Breast epithelium (tissue), 3 donors: ENCODE measurements at regions not wholly inside any gene's neighbourhood (a gene's known extent, or its start where the extent isn't known, plus 50 kb on each side); places are given as distances from the start of the nearest gene placed in this dataset.

Experiments
- POLR2A ChIP-seq: fragments of 450-650 bp; IDR thresholded peaks from one replicate; pipeline ENCODE4 v1.6.1; 2016; ENCODE audit warnings: antibody characterized with exemption, mild to moderate bottlenecking, moderate library complexity
- POLR2AphosphoS5 ChIP-seq, 3 donors: sonication (generic); formaldehyde crosslinking; IDR thresholded peaks; one replicate each; pipeline ENCODE4 v1.6.1; 2017; ENCODE audit warnings: antibody characterized with exemption in 3 of 3
- TF ChIP-seq, protein P1 (sequence below), 3 donors: fragments of 450-650 bp; IDR thresholded peaks; one replicate each; pipeline ENCODE4 v1.5.1; 2016 to 2017; ENCODE audit warnings: antibody characterized with exemption in 3 of 3, mild to moderate bottlenecking in 3 of 3, moderate library complexity in 3 of 3

- TF ChIP-seq, protein P1, sequence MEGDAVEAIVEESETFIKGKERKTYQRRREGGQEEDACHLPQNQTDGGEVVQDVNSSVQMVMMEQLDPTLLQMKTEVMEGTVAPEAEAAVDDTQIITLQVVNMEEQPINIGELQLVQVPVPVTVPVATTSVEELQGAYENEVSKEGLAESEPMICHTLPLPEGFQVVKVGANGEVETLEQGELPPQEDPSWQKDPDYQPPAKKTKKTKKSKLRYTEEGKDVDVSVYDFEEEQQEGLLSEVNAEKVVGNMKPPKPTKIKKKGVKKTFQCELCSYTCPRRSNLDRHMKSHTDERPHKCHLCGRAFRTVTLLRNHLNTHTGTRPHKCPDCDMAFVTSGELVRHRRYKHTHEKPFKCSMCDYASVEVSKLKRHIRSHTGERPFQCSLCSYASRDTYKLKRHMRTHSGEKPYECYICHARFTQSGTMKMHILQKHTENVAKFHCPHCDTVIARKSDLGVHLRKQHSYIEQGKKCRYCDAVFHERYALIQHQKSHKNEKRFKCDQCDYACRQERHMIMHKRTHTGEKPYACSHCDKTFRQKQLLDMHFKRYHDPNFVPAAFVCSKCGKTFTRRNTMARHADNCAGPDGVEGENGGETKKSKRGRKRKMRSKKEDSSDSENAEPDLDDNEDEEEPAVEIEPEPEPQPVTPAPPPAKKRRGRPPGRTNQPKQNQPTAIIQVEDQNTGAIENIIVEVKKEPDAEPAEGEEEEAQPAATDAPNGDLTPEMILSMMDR (IDR thresholded peaks at IDR 0.05): no peak
- TF ChIP-seq POLR2A (no peak), POLR2AphosphoS5 (IDR thresholded peaks at IDR 0.05) (no peak)
These were observed 247.6 kb upstream of the IRX4 start for GRCh38 chr5:2130361-2130760.
